ENCODE measurements at regions not wholly inside any gene's neighbourhood (a gene's known extent, or its start where the extent isn't known, plus 50 kb on each side); places are given as distances from the start of the nearest gene placed in this dataset.
A peak's percentile ranks its signal among the peaks of the same experiment; 100 is the strongest.

DNA sequence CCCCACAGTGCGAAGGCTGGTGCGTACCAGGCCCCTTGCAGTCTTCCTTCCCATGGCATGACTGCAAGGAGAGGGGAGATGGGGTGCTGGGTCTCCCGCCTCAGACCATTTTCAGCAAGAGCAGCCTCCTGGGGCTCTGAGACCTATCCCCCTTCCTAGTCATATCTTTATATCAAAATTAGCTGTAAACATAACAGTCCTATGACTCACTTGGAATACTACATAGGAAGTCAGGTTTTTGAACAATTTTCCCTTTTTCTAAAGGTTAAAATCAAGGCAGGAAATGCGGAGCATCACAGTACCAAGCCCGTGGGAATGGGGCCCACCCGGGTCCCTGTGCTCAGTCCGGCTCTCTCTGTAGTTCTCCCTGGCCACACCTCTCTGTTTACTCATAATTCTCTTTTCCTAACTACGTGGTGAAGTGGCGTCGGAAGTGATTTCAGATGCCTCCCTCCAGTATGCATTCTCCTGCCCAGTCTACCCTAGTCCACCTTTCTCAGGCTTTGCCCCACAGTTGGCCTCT lies 109.8 kb upstream of the TMEM170B start:
- H3K79me2 ChIP-seq (ENCODE audit: control insufficient read depth, low read length) = no peaks in the 10 kb centered on the region
- no peaks in the 10 kb centered on the region for H3K36me3 ChIP-seq (ENCODE audit: control insufficient read depth, low read length)
- TF ChIP-seq, protein P1, sequence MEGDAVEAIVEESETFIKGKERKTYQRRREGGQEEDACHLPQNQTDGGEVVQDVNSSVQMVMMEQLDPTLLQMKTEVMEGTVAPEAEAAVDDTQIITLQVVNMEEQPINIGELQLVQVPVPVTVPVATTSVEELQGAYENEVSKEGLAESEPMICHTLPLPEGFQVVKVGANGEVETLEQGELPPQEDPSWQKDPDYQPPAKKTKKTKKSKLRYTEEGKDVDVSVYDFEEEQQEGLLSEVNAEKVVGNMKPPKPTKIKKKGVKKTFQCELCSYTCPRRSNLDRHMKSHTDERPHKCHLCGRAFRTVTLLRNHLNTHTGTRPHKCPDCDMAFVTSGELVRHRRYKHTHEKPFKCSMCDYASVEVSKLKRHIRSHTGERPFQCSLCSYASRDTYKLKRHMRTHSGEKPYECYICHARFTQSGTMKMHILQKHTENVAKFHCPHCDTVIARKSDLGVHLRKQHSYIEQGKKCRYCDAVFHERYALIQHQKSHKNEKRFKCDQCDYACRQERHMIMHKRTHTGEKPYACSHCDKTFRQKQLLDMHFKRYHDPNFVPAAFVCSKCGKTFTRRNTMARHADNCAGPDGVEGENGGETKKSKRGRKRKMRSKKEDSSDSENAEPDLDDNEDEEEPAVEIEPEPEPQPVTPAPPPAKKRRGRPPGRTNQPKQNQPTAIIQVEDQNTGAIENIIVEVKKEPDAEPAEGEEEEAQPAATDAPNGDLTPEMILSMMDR (IDR thresholded peaks at IDR 0.05; ENCODE audit: low read depth, low read length, poor library complexity, severe bottlenecking) = no peak
- TF ChIP-seq EZH2phosphoT487 (IDR thresholded peaks at IDR 0.05; ENCODE audit: borderline replicate concordance, low read length) = no peak
- no peaks in the 10 kb centered on the region for H3K9me2 ChIP-seq (replicated peaks; ENCODE audit: control insufficient read depth, low read length)
- H3K4me1 ChIP-seq (ENCODE audit: control insufficient read depth, low read length) = peaks cover 40% of the 10 kb centered on the region
- no peaks in the 10 kb centered on the region for H3F3A ChIP-seq (ENCODE audit: control insufficient read depth, insufficient read depth)
- H3K4me3 ChIP-seq (ENCODE audit: low read length) = no peak overlapping the region; the same call in 1 of the 2 replicates
- H4K20me1 ChIP-seq (ENCODE audit: control insufficient read depth, insufficient read depth, low read depth, low read length) = no peaks in the 10 kb centered on the region
- H3K9me3 ChIP-seq (ENCODE audit: control insufficient read depth, insufficient read depth, low read length) = no peaks in the 10 kb centered on the region
- H3K27ac ChIP-seq (ENCODE audit: low read depth, low read length) = no peak overlapping the region
- peak overlapping the region; percentile 55 for H3K4me2 ChIP-seq (ENCODE audit: low read length)
- H3K27me3 ChIP-seq (ENCODE audit: control insufficient read depth, low read length) = no peaks in the 10 kb centered on the region

DNA sequence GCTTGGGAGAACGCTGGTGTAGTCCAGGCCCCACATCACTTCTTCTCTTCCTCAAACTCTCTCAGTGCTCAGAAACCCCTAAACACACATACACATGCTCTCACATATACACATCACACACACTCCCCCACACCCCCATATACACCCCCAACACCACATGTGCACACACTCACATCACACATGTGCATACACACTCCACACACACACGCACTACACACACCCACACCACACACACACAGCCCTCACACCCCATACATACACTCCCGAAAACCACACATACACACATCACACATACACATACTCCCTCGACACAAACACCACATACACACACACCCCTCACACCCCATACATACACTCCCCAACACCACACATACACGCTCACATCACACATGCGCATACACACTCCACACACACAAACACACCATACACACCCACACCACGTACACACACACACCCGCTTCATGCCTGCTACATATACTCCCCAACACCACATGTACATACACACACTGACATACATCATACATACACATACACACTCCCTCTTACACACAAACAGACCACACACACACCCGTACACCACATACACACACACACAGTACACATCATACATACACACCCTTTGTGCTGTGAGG lies 110.3 kb upstream of the TMEM170B start:
- Histone ChIP-seq H3K27ac (ENCODE audit: low read depth, low read length) (no peak overlapping the region), H3K4me3 (ENCODE audit: low read length) (no peak overlapping the region), H3K4me2 (ENCODE audit: low read length) (no peak overlapping the region)

DNA sequence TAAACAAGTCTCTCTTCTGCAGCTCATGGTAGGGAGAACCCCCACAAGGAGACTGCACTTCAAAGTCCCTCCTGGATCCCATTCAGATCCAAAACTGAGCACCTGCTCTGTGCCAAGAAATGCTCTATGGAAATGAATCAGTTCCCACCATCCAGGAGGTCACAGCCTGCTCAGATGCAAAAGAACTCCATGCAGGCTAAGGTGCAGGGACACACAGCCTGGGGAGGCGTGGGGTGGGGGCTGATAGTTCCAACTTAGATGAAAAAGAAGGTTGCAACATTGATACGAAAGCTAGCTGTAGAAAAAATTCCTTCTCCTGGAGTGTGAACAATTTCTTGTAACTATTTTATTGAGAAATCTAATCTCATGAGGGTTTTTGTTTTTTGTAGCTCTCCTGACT lies 111.0 kb upstream of the TMEM170B start:
- Histone ChIP-seq H3F3A (ENCODE audit: control insufficient read depth, insufficient read depth) (no peaks in the 10 kb centered on the region), H3K27ac (ENCODE audit: low read depth, low read length) (no peak overlapping the region), H3K9me2 (replicated peaks; ENCODE audit: control insufficient read depth, low read length) (no peaks in the 10 kb centered on the region), H4K20me1 (ENCODE audit: control insufficient read depth, insufficient read depth, low read depth, low read length) (no peaks in the 10 kb centered on the region), H3K27me3 (ENCODE audit: control insufficient read depth, low read length) (no peaks in the 10 kb centered on the region), H3K36me3 (ENCODE audit: control insufficient read depth, low read length) (no peaks in the 10 kb centered on the region), H3K79me2 (ENCODE audit: control insufficient read depth, low read length) (no peaks in the 10 kb centered on the region), H3K4me1 (ENCODE audit: control insufficient read depth, low read length) (peaks cover 29% of the 10 kb centered on the region), H3K4me2 (ENCODE audit: low read length) (no peak overlapping the region), H3K4me3 (ENCODE audit: low read length) (no peak overlapping the region), H3K9me3 (ENCODE audit: control insufficient read depth, insufficient read depth, low read length) (no peaks in the 10 kb centered on the region)
- TF ChIP-seq, protein P1 (IDR thresholded peaks at IDR 0.05; ENCODE audit: low read depth, low read length, poor library complexity, severe bottlenecking) = no peak
- TF ChIP-seq EZH2phosphoT487 (IDR thresholded peaks at IDR 0.05; ENCODE audit: borderline replicate concordance, low read length) = no peak

More for the DNA sequence above, 110.3 kb upstream of the TMEM170B start:
- no peaks in the 10 kb centered on the region for H3K27me3 ChIP-seq (ENCODE audit: control insufficient read depth, low read length)
- no peaks in the 10 kb centered on the region for H3K79me2 ChIP-seq (ENCODE audit: control insufficient read depth, low read length)
- no peak for TF ChIP-seq EZH2phosphoT487 (IDR thresholded peaks at IDR 0.05; ENCODE audit: borderline replicate concordance, low read length)
- H3K4me1 ChIP-seq (ENCODE audit: control insufficient read depth, low read length) = peaks cover 35% of the 10 kb centered on the region
- no peaks in the 10 kb centered on the region for H3K36me3 ChIP-seq (ENCODE audit: control insufficient read depth, low read length)
- H3F3A ChIP-seq (ENCODE audit: control insufficient read depth, insufficient read depth) = no peaks in the 10 kb centered on the region
- H3K9me2 ChIP-seq (replicated peaks; ENCODE audit: control insufficient read depth, low read length) = no peaks in the 10 kb centered on the region
- H4K20me1 ChIP-seq (ENCODE audit: control insufficient read depth, insufficient read depth, low read depth, low read length) = no peaks in the 10 kb centered on the region
- H3K9me3 ChIP-seq (ENCODE audit: control insufficient read depth, insufficient read depth, low read length) = no peaks in the 10 kb centered on the region

DNA sequence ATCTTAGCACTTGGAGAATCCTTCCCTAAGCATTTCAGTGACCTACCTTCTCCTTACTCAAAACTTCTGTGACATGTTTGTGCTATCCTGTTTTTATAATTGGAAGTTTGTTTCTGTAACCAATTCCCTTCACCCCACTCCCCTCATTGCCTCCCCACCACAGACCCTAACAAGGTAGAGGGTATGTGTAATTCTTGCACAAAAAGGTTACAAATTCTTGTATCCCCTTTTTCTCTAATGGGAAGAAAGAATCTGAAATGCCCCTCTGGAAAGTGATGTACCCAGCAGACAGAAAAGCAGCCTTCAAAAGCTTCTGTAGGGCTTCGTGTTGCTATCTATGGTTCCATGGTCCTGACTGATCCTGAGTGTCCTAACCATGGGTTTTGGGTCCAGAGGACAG lies 111.7 kb upstream of the TMEM170B start:
- H3K9me2 ChIP-seq (replicated peaks; ENCODE audit: control insufficient read depth, low read length) = no peaks in the 10 kb centered on the region

More for the DNA sequence above, 111.7 kb upstream of the TMEM170B start:
- Histone ChIP-seq H3K27ac (ENCODE audit: low read depth, low read length) (no peak overlapping the region), H3K36me3 (ENCODE audit: control insufficient read depth, low read length) (no peaks in the 10 kb centered on the region), H4K20me1 (ENCODE audit: control insufficient read depth, insufficient read depth, low read depth, low read length) (no peaks in the 10 kb centered on the region), H3F3A (ENCODE audit: control insufficient read depth, insufficient read depth) (no peaks in the 10 kb centered on the region), H3K79me2 (ENCODE audit: control insufficient read depth, low read length) (no peaks in the 10 kb centered on the region), H3K4me1 (ENCODE audit: control insufficient read depth, low read length) (peaks cover 29% of the 10 kb centered on the region), H3K4me2 (ENCODE audit: low read length) (no peak overlapping the region), H3K9me3 (ENCODE audit: control insufficient read depth, insufficient read depth, low read length) (no peaks in the 10 kb centered on the region), H3K4me3 (ENCODE audit: low read length) (no peak overlapping the region), H3K27me3 (ENCODE audit: control insufficient read depth, low read length) (no peaks in the 10 kb centered on the region)
- TF ChIP-seq EZH2phosphoT487 (IDR thresholded peaks at IDR 0.05; ENCODE audit: borderline replicate concordance, low read length) = no peak
- TF ChIP-seq, protein P1 (IDR thresholded peaks at IDR 0.05; ENCODE audit: low read depth, low read length, poor library complexity, severe bottlenecking) = no peak
